ENCODE measurements at regions not wholly inside any gene's neighbourhood (a gene's known extent, or its start where the extent isn't known, plus 50 kb on each side); places are given as distances from the start of the nearest gene placed in this dataset.

- TF ChIP-seq NR2C2 (CRISPR knock-in tag; IDR thresholded peaks at IDR 0.05; ENCODE audit: borderline replicate concordance) (peak; percentile 87), ZNF598 (CRISPR knock-in tag; IDR thresholded peaks at IDR 0.05; ENCODE audit: borderline replicate concordance) (0 out of 2 replicates have a peak, but pooled peaks have one; percentile 88), NFYB (CRISPR knock-in tag; IDR thresholded peaks at IDR 0.05) (no peak), POLR2G (IDR thresholded peaks at IDR 0.05; ENCODE audit: low read depth, low read length) (no peak), ZBTB37 (CRISPR knock-in tag; IDR thresholded peaks at IDR 0.05) (no peak), ZFX (CRISPR knock-in tag; IDR thresholded peaks at IDR 0.05; ENCODE audit: low read depth) (peak; percentile 85), ZNF230 (CRISPR knock-in tag; IDR thresholded peaks at IDR 0.05) (0 out of 2 replicates have a peak, but pooled peaks have one; percentile 39), FOXA3 (CRISPR knock-in tag; IDR thresholded peaks at IDR 0.05) (peak; percentile 98), GMEB2 (CRISPR knock-in tag; IDR thresholded peaks at IDR 0.05; ENCODE audit: low read depth) (no peak), ZNF772 (CRISPR knock-in tag; IDR thresholded peaks at IDR 0.05) (peak; percentile 65; the same call in 1 of the 2 replicates), SSRP1 (CRISPR knock-in tag; IDR thresholded peaks at IDR 0.05) (peak; percentile 74; the same call in 1 of the 2 replicates), ZSCAN12 (CRISPR knock-in tag; IDR thresholded peaks at IDR 0.05) (no peak), ZNF501 (CRISPR knock-in tag; IDR thresholded peaks at IDR 0.05) (peak; percentile 89), TAF1 (CRISPR knock-in tag; IDR thresholded peaks at IDR 0.05) (no peak), MED1 (CRISPR knock-in tag; IDR thresholded peaks at IDR 0.05) (peak; percentile 95), ZNF749 (CRISPR knock-in tag; IDR thresholded peaks at IDR 0.05; ENCODE audit: borderline replicate concordance) (peak; percentile 89), ZNF746 (CRISPR knock-in tag; IDR thresholded peaks at IDR 0.05) (peak; percentile 96), KLF9 (CRISPR knock-in tag; IDR thresholded peaks at IDR 0.05; ENCODE audit: low read depth) (no peak), ZNF263 (CRISPR knock-in tag; IDR thresholded peaks at IDR 0.05) (peak; percentile 85), MAZ (IDR thresholded peaks at IDR 0.05; ENCODE audit: borderline replicate concordance, low read depth, low read length) (peak; percentile 91), MAZ (CRISPR knock-in tag; IDR thresholded peaks at IDR 0.05; ENCODE audit: low read depth) (peak; percentile 86), ZNF510 (CRISPR knock-in tag; IDR thresholded peaks at IDR 0.05; ENCODE audit: low read depth) (peak; percentile 78; the same call in 1 of the 2 replicates), U2AF1 (optimal IDR thresholded peaks at IDR 0.05; ENCODE audit: low read depth, low read length) (no peak), ZBTB1 (CRISPR knock-in tag; IDR thresholded peaks at IDR 0.05; ENCODE audit: borderline replicate concordance) (no peak), TP53 (CRISPR knock-in tag; conservative IDR thresholded peaks at IDR 0.05) (peak; percentile 45; the same call in 1 of the 2 replicates), ZNF234 (CRISPR knock-in tag; conservative IDR thresholded peaks at IDR 0.05) (no peak), SIX4 (CRISPR knock-in tag; IDR thresholded peaks at IDR 0.05) (peak; percentile 74), MIER2 (CRISPR knock-in tag; IDR thresholded peaks at IDR 0.05) (peak; percentile 85; the same call in 1 of the 2 replicates), TBX3 (IDR thresholded peaks at IDR 0.05; ENCODE audit: borderline replicate concordance) (peak; percentile 41; the same call in 1 of the 2 replicates), ZBTB20 (CRISPR knock-in tag; IDR thresholded peaks at IDR 0.05; ENCODE audit: borderline replicate concordance, low read depth) (peak; percentile 91; the same call in 1 of the 2 replicates), ZNF709 (CRISPR knock-in tag; IDR thresholded peaks at IDR 0.05) (peak; percentile 77; the same call in 1 of the 2 replicates), ZNF615 (CRISPR knock-in tag; IDR thresholded peaks at IDR 0.05; ENCODE audit: borderline replicate concordance) (no peak)
These were observed 264.7 kb downstream of the CYP26B1 start (continued) for GRCh38 chr2:71882949-71883472.

Data from HepG2 (cell line).